CD4-positive, alpha-beta T cell (primary cell): ENCODE measurements at regions not wholly inside any gene's neighbourhood (a gene's known extent, or its start where the extent isn't known, plus 50 kb on each side); places are given as distances from the start of the nearest gene placed in this dataset.

Experiments
- ATAC-seq: fragments of 200-7000 bp; cut with Tn5 transposase; one replicate; pipeline ENCODE4 v1.10.0; 2022; ENCODE audit warnings: mild to moderate bottlenecking; ENCODE audit not compliant: poor library complexity
- CTCF ChIA-PET: fragments of 350-600 bp; sonication (Branson Sonifier 250); formaldehyde crosslinking; loops from one replicate; lab custom pipeline; 2021; ENCODE audit warnings: antibody characterized with exemption, inconsistent platforms; lab: Charles Lee
- POLR2A ChIA-PET: fragments of 350-600 bp; sonication (Branson Sonifier 250); formaldehyde crosslinking; loops from one replicate; lab custom pipeline; 2021; ENCODE audit warnings: antibody characterized with exemption, inconsistent platforms; lab: Charles Lee
- DNase-seq, 14 experiments: peaks; one replicate each; pipeline ENCODE4 v3.0.0-alpha.2; 2013 to 2020; ENCODE audit warnings: mixed read lengths in 2 of 14
- H3K27ac ChIP-seq, 2 donors: one replicate each; pipeline versions ENCODE4 v1.5.1 to v1.7.0; 2013; ENCODE audit warnings: low read length in 2 of 2, low read depth in 1 of 2, mild to moderate bottlenecking in 1 of 2
- H3K27me3 ChIP-seq, 2 experiments: 1 replicate in 1 of 2; 2 replicates in 1 of 2; pipeline versions ENCODE4 v1.6.1 to v1.7.0; 2013; ENCODE audit warnings: low read length in 2 of 2, control low read depth in 1 of 2, mild to moderate bottlenecking in 1 of 2, moderate library complexity in 1 of 2; ENCODE audit not compliant: insufficient read depth in 2 of 2, control insufficient read depth in 1 of 2
- H3K36me3 ChIP-seq: one replicate; pipeline ENCODE4 v1.6.1; 2013; ENCODE audit warnings: low read length, control low read depth; ENCODE audit not compliant: insufficient read depth
- H3K4me1 ChIP-seq: one replicate; pipeline ENCODE4 v1.6.1; 2013; ENCODE audit warnings: low read length, control low read depth; ENCODE audit not compliant: insufficient read depth
- H3K4me3 ChIP-seq: one replicate; pipeline ENCODE4 v1.5.1; 2013; ENCODE audit warnings: mild to moderate bottlenecking, low read length, moderate library complexity
- H3K9me3 ChIP-seq, 2 experiments: 1 replicate in 1 of 2; 2 replicates in 1 of 2; pipeline versions ENCODE4 v1.6.1 to v1.7.0; 2013; ENCODE audit warnings: low read length in 2 of 2, mild to moderate bottlenecking in 2 of 2, control low read depth in 1 of 2, moderate library complexity in 1 of 2; ENCODE audit not compliant: control insufficient read depth in 1 of 2, insufficient read depth in 1 of 2
- H3K27ac Mint-ChIP-seq: one replicate; pipeline ENCODE4 v1.8.0; 2020; ENCODE audit warnings: mixed read lengths
- H3K27me3 Mint-ChIP-seq: one replicate; pipeline ENCODE4 v1.8.0; 2021; ENCODE audit warnings: mixed read lengths
- H3K36me3 Mint-ChIP-seq: one replicate; pipeline ENCODE4 v1.8.0; 2021; ENCODE audit warnings: low read depth, mixed read lengths
- H3K4me1 Mint-ChIP-seq: one replicate; pipeline ENCODE4 v1.8.0; 2021; ENCODE audit warnings: low read depth, mixed read lengths
- H3K4me3 Mint-ChIP-seq: one replicate; pipeline ENCODE4 v1.8.0; 2020; ENCODE audit warnings: mild to moderate bottlenecking, mixed read lengths
- H3K9me3 Mint-ChIP-seq: one replicate; pipeline ENCODE4 v1.8.0; 2020; ENCODE audit warnings: mixed read lengths
- CTCF ChIP-seq: fragments of 200-600 bp; IDR thresholded peaks from one replicate; pipeline ENCODE4 v1.8.0; 2022; ENCODE audit warnings: antibody characterized with exemption, mild to moderate bottlenecking
- intact Hi-C, 2 experiments: fragments of 100-400 bp; cut with DNase I in 1 of 2; cut with micrococcal nuclease in 1 of 2; formaldehyde crosslinking; loops; one replicate each; pipeline versions ENCODE4 v1.15.1 to v1.9.0; 2023 to 2025; cut with DNase I, micrococcal nuclease

- ChIA-PET CTCF (no interaction called here), POLR2A (no interaction called here)
- Histone ChIP-seq H3K4me3 (no peak overlapping the region), H3K9me3 (no peaks in the 10 kb centered on the region), H3K27ac (no peak overlapping the region), H3K36me3 (no peaks in the 10 kb centered on the region), H3K27me3 (no peaks in the 10 kb centered on the region), H3K4me1 (no peaks in the 10 kb centered on the region)
- intact Hi-C loops: no loop called here
- H3K27ac Mint-ChIP-seq: no peak overlapping the region
- no peak overlapping the region for H3K4me3 Mint-ChIP-seq
- H3K27me3 Mint-ChIP-seq: peaks cover 5% of the 10 kb centered on the region
- H3K4me1 Mint-ChIP-seq: no peaks in the 10 kb centered on the region
- no peak for DNase-seq
- peaks cover 2% of the 10 kb centered on the region for H3K9me3 Mint-ChIP-seq
- TF ChIP-seq CTCF: no peak
- ATAC-seq: no peak
- H3K36me3 Mint-ChIP-seq: no peaks in the 10 kb centered on the region
Measured at GRCh38 chr6:10230531-10230930, 184.3 kb downstream of the TFAP2A start.

GRCh38 chr6:10223841-10224240, 191.0 kb downstream of the TFAP2A start:
- Mint-ChIP-seq H3K36me3 (no peaks in the 10 kb centered on the region), H3K27ac (no peak overlapping the region), H3K27me3 (peaks cover 8% of the 10 kb centered on the region), H3K4me1 (no peaks in the 10 kb centered on the region), H3K9me3 (peaks cover 8% of the 10 kb centered on the region), H3K4me3 (no peak overlapping the region)
- Histone ChIP-seq H3K4me3 (no peak overlapping the region), H3K27ac (no peak overlapping the region), H3K27me3 (no peaks in the 10 kb centered on the region), H3K4me1 (no peaks in the 10 kb centered on the region), H3K36me3 (no peaks in the 10 kb centered on the region), H3K9me3 (no peaks in the 10 kb centered on the region)
- CTCF ChIA-PET: no interaction called here
- intact Hi-C loops: no loop called here
- POLR2A ChIA-PET: no interaction called here
- ATAC-seq: no peak
- TF ChIP-seq CTCF: no peak
- DNase-seq: no peak

- H3K27ac Mint-ChIP-seq: no peak overlapping the region
Measured at GRCh38 chr6:10221178-10221577, 193.7 kb downstream of the TFAP2A start.

More at GRCh38 chr6:10221178-10221577, 193.7 kb downstream of the TFAP2A start:
- intact Hi-C loops: no loop called here
- H3K4me1 ChIP-seq: no peaks in the 10 kb centered on the region
- no peak overlapping the region for H3K4me3 ChIP-seq
- DNase-seq: no peak
- POLR2A ChIA-PET: no interaction called here
- Mint-ChIP-seq H3K27me3 (peaks cover 8% of the 10 kb centered on the region), H3K36me3 (no peaks in the 10 kb centered on the region), H3K9me3 (peaks cover 8% of the 10 kb centered on the region), H3K4me3 (no peak overlapping the region), H3K4me1 (no peaks in the 10 kb centered on the region)
- no peaks in the 10 kb centered on the region for H3K36me3 ChIP-seq
- H3K27me3 ChIP-seq: no peaks in the 10 kb centered on the region
- no peak for ATAC-seq
- CTCF ChIA-PET: no interaction called here
- no peak overlapping the region for H3K27ac ChIP-seq
- H3K9me3 ChIP-seq: no peaks in the 10 kb centered on the region
- TF ChIP-seq CTCF: no peak
